NCI-H774 (cell line): ENCODE measurements at regions not wholly inside any gene's neighbourhood (a gene's known extent, or its start where the extent isn't known, plus 50 kb on each side); places are given as distances from the start of the nearest gene placed in this dataset.
"Not testable (repeated sequence)": the region's sequence is repeated elsewhere in the genome, so short reads cannot be mapped to it uniquely, and the experiment has no call there.

ENCODE experiments used
- DNase-seq: peaks from one replicate; lab custom pipeline; 2025; lab: John Stamatoyannopoulos, UW

DNA sequence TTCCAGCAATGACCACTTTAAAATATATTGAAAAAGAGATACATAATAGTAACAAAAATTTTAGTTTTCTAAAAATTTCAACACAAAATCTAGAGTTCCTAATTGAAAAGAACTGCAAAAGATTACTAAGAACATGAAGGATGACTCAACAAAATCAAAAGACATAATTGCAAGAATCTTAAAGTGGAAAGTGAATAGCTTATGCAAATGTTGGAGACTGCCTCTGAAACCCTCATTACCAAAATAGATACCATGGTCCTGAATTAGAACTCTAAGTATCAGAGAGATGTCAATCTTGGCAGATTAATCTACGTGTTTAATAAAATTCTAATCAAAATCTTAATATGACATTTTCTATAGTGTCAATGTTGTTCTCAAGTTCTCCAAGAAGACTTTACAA is 60.7 kb upstream of the SGO1 start:
- no peak for DNase-seq

DNA sequence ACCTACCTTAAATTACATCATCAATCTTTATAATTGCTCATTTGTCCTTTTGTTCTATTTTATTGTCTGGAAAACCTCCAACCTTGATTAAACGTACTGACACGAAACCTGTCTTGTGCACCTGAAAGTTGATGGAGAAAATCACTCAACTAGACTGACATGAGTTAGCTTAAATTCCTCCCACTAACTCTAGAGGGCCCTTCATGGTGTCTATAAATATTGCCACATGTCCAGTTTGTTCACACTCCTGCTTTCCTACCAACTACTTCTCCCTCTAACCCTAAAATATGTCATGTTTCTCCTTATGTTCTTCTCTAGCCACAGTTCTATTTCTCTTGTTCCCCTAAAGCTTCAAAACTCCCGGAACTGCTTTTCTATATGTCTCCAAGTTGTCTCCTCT is 59.8 kb upstream of the SGO1 start:
- no peak for DNase-seq

DNA sequence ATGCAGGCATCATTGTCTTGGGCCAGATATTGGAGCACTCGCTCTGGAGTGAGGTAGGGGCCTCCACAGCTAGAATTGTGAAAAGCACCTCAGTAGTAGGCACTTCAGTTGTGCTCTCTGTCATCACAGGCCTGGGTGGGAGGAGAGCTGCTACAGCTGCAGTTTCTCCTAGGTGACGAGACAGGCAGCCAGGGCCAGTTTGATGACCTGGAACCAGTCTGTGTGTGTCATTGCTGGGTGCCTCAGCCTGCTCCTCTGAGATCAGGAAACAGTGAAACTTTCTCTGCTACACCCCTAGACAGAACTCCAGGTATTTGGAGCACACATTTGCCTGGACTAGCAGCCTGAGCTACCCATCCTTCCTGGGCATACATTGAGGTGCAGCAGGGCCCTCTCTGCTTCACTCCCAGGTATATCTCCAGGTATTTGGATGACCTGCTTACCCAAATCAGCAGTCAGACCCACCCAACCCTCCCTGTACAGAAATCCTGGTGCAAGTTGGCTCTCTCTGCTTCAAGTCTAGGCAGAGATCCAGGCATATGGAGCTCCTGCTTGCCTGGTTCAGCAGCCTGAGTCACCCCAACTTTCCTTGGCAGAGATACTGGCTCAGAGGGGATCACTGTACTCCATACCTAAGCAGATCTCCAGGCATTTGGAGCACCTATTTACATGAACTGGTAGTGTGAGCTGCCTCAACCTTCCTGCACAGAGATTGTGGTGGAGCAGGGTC is 54.3 kb upstream of the SGO1 start:
- no peak for DNase-seq

DNA sequence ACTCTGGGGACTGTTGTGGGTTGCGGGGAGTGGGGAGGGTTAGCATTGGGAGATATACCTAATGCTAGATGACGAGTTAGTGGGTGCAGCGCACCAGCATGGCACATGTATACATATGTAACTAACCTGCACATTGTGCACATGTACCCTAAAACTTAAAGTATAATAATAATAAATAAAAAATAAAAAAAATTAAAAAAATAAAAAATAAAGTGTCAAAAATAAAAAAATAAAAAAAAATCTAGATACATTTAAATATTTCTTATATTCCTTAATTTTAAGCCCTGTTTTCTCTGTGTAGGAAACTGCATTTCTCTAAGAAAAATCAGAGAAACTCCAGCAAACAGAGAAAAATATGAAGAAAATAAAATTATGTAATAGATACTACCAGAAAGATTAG is 52.2 kb upstream of the SGO1 start:
- not testable (repeated sequence) for DNase-seq

DNA sequence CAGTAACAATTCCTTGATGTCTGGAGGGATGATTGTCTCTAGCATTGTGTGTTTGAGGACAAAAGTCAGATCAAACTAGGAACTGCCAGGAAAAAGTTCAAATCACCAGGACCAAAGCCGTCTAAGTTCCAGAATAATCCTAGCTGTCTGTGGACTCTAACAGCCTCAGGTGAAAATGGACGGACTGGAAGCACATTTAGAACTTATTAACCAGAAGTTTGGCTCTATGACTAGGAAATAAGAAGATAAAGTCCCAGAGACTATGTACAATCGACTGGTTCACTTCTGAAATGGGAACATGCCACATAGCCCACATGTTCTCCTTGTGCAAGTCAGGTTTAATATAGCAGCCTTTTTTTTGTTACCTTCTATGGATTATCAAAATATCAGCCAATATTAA is 50.6 kb upstream of the SGO1 start:
- no peak for DNase-seq
